ENCODE measurements at regions not wholly inside any gene's neighbourhood (a gene's known extent, or its start where the extent isn't known, plus 50 kb on each side); places are given as distances from the start of the nearest gene placed in this dataset.

DNA sequence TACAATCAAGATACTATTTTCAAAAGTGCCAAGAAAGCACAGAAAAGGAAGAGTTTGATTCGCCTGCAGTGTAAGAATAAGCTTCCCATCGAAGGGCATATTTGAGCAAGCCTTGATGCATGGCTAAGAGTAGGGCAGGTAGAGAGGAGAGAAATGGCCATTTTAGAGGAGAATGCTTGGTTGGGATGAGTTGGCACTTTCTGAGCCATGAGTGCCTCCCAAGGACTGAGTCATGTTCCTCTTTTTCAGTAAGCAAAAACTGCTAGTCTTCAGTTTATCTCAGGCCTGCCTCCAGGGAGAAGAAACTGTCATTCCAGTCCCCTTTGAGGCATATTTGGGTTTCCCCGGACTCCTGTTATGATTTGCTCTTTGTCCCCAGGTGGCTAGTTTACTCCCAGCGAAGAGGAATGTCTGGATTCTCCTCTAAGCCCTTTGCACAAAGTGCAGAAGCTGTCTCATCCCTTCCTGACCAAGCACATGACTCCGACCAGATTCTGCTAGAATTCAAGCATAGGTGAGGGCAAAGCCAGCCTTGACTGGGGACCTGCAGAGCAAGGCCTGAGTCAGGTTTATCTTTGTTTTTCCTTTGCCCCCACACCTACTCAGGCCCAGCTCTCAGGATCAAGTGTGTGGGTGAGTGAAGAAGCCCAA is 115.2 kb downstream of the TTC32 start:
- ChIA-PET CTCF (no interaction called here), POLR2A (no interaction called here)

DNA sequence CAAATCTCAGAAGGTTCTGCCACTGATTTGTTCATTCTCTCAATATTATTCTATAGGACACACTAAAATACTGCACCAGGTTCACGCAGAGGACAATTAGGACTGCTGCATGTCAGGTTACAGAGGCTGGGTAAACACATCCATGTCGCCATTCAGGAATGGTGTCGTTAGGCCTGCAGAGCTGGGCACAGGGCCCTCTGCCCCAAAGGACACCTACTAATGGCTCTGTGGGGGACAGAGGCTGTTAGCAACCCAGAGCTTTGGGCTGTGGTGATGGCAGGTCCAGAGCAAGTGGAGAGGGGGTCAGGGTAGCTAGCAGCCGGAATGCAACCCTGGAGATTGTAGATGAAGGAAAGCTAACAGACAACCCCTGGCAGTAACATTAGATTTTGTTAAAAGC is 115.9 kb downstream of the TTC32 start:
- ChIA-PET POLR2A (no interaction called here), CTCF (no interaction called here)

DNA sequence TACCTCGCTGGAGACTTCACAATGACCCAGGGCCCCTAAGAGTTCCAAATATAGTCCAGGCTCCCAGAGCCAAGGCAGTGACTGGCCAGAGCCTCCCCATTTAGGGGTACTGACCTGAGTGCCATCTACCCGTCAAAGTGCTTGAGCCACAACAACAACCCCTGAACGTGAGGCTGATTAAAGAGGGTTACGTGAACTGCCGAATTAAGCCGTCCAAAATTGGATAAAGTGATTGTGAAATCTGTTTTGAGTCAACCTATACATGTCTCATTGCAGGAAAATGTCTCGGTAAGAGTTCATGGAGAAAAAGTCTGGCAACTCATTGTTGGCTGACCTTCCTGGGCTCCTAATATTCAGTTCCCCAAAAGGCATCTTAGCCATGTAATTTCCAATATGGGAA is 116.3 kb downstream of the TTC32 start:
- POLR2A ChIA-PET: no interaction called here
- CTCF ChIA-PET: no interaction called here

DNA sequence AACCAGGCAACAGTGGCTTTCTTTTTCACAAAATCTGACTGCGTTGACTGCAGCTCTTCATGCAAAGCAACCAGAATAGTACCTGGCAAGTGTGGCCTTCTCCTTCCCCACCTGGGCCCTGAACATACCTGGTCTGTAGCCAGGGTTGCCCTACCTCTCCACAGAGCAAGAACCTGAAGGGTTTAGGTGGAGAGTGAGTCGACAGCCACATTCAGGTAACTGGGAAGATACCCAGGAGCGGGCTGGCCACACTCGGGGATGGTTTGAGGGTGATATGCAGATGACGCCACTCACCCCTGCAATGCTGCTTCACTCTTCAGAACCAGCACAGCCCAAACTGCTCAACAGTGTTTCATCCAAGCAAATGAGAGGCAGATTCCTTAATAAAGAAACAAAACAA is 117.3 kb downstream of the TTC32 start:
- ChIA-PET CTCF (no interaction called here), POLR2A (no interaction called here)

DNA sequence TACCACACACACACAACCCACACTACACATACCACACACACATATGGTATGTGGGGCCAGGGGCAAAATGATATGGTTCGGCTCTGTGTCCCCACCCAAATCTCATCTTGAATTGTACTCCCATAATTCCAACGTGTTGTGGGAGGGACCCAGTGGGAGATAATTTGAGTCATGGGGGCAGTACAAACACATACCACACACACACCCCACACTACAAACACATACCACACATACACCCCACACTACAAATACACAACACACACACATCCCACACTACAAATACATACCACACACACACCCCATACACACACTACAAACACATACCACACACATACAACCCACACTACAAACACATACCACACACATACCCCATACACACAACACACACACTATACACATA is 117.8 kb downstream of the TTC32 start:
- ChIA-PET CTCF (no interaction called here), POLR2A (no interaction called here)

DNA sequence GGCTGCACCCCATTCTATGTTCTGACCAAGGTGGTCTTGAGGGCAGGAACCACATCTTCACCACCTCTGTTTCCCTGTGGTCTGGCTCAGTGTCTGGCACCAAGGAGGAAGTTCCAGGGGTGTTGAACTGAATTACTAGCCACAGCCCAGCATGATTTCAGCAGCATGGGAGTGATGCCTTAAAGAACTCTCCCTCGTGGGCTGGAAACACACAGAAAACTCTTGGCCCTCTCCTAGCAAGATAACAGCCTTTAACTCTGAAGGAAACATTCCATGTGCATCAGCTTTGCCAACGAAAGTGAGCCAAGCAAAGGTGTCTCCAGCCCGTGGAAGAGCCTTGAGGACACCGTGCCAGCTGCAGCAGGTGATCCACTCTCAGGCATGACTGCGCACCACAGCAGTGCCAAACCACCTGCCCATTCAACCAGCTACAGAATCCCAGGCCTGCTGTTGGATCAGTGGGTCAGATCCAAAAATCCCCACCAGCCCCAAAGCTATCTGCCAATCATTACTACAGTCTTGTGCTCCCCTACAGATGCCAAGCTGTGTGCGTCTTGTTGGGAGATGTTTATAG is 124.8 kb downstream of the TTC32 start:
- ChIA-PET CTCF (no interaction called here), POLR2A (no interaction called here)

DNA sequence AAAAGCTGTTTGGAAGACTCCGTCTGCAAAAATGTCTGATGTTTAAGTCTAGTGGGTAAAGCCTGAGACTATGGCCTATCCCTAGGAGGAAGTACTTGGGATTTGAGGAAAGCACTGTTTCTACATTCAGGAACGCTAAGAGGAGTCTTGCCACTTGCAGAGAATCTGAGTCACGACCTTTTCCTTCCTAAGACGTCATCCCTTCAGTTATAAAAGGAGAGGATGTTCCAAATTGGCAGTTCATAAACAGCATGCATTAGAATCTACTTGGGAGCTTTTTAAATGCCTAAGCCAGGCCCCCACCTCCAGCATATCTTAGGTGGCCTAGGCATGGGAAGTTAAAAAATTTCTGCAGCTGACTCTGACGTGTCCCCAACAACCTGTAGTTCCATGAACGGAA is 125.9 kb downstream of the TTC32 start:
- POLR2A ChIA-PET: no interaction called here

DNA sequence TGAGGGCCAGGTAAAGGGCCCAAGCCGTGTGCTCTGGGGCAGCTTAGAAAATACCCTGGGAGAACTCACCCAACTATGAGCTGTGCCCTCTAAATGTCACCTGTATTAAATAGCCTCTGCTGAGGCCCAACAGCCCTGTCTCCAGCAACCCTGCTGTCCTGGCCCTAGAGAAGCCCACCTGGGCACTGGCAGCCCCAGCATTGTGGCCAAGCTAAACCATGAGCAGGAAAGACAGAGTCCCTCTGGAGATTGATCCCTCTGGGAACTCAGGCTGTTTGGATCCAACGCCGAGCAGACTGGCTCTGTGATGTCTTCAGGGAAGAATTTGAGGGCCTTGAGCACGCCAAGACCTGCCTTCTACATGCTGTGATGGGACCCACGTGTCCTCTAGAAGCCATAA is 126.5 kb downstream of the TTC32 start:
- POLR2A ChIA-PET: no interaction called here
- CTCF ChIA-PET: interaction anchor here (0.6 kb wide), 1 partner anchor 14 kb away, joined by 3 read pairs; no protein-coding TSS in a partner anchor

More for the DNA sequence above, 125.9 kb downstream of the TTC32 start:
- CTCF ChIA-PET: no interaction called here

DNA sequence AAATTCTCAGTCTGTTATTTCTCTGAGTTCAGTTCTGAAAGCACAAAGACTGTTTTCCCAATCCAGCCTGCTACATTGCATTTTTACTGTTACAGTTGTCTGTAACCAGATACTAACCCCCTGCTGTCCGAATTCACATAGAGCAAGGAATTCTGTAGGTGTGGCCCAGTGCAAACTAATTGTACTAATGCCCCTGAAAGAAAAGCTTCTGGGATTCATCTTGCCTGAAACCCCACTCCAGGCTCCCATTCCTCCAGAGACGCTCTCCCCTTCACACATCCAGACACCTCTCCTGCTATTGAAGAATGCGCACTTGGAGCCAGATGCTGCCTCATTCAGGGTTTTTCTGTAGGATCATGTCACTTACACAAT is 127.0 kb downstream of the TTC32 start:
- CTCF ChIA-PET: interaction anchor here (0.6 kb wide), 1 partner anchor 13 kb away, joined by 3 read pairs; no protein-coding TSS in a partner anchor

DNA sequence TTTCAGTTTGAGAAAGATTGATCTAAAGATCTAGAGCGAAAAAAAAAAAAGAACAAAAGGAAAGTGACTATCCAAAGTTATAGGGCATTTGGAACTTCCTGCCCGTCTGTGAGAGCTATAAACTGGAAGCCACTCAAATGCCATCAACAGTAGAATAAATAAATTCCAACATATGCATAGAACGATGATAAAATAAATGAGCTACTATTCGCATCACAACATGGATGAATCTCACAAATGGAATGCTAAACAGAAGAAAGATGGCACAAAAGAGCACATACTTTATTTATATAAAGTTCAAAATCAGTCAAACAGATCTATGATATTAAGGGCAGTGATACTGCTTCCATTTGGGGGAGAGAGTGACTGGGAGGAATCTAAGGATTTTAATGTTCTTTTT is 128.8 kb downstream of the TTC32 start:
- POLR2A ChIA-PET: no interaction called here
- CTCF ChIA-PET: no interaction called here

More for the DNA sequence above, 127.0 kb downstream of the TTC32 start:
- POLR2A ChIA-PET: no interaction called here

DNA sequence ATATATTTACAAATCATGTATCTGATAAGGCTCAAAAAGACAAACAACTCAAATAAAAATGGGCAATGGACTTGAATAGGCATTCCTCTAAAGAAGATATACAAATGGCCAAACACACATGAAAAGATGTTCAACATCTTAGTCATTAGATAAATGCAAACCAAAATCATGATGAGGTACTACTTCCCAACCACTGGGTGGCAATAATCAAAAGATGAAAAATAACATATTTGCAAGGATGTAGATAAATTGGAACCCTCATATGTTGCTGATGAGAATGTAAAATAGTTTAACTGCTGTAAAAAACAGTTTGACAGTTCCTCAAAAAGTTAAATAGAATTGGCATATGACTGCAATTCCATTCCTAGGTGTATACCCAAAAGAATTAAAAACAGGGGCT is 132.3 kb downstream of the TTC32 start:
- ChIA-PET POLR2A (no interaction called here), CTCF (no interaction called here)

DNA sequence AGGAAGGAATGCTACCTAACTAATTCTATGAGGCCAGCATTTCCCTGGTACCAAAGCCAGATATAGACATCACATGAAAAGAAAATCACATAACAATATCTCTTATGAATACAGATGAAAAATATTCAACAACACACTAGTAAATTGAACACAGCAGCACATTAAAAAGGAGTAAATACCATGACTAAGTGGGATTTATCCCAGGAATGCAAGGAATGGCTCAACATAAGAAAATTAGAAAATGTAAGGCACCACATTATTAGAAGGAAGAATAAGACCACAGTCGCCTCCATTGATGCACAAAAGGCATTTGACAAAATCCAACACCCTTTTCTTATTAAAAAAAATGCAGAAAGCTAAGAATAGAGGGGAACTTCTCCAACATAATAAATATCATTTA is 133.9 kb downstream of the TTC32 start:
- POLR2A ChIA-PET: no interaction called here
- CTCF ChIA-PET: no interaction called here

DNA sequence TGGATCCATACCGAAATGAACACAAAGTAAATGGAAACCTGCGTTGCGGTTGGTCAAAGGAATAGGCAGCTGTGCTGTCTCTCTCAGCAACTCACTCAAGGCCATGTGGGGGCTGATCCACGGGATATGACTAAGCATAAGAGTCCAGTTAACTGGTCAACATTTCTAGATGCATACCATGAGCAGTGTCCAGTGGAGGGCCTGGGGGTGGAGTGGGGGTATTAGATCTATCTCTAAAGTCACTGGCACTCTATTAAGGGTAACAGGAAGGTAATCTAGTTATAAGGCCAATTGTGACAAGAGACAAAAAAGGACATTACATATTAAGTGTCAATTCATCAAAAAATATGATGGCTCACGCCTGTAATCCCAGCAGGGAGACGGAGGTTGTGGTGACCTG is 136.8 kb downstream of the TTC32 start:
- POLR2A ChIA-PET: no interaction called here
- CTCF ChIA-PET: no interaction called here

DNA sequence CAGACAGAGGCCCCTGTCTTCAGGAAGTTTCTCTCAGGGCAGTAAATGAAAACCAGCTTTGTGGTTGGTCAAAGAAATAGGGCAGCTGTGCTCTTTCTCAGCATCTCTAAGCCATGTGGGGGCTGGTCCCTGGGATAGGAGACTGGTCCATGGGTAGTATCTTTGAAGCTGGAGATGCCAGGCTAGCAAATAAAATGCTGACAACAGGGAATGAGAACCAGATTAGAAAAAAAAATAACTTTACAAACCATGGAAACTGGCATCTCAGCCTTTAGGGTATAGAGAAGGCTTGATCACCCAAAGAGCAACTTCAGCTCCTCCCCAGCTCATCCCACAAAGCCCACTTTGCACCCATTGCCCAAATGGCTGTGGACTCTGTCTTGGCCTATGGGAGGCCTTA is 138.1 kb downstream of the TTC32 start:
- CTCF ChIA-PET: no interaction called here
- POLR2A ChIA-PET: no interaction called here

DNA sequence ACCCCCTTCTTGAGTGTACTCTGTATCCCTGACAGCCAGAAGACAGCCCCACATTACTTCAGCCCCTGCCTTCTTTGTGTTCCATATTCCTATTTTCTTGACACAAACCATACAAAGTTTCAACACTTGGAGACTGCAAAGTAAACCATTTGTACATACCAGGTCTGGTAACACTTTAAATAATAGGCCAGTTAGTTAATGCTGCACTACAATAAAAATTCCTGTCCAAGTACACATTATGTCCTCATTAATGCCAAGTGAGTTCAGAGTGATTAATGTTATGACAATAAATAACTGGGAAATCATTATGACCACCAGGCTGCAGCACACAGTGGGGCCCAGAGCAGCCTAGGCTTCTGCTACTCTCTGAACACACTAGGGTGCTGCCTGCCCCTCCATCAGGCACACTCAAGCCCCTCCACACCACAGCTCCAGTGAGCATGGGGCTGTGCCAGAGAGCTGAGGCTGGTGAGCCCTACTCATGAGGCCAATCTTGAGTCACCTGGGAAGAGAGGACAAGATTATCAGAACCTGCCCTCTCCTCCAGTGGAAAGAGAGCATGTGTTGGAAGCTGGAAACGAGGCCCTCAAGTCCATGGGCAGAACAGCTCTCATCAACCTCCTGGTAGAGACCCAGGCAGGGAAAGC is 138.7 kb downstream of the TTC32 start:
- POLR2A ChIA-PET: no interaction called here
- CTCF ChIA-PET: no interaction called here

DNA sequence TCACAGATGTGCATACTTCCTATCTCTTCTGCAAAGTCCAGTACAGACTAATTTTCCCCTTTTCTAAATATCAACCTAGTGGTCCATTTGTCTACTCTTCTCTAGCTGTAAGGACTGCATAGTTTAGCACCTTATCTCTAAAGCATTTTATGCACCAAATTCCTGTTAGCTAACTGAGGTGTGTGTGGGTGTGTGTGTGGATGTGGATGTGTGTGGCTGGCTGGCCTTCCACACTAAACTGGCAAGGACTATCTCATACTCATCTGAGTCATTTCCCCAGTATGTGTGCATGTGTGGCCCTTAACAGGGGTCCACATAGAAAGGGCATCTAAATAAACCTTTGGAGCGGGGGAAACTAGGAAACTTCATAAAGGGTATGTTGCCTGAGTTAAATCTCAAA is 139.6 kb downstream of the TTC32 start:
- ChIA-PET POLR2A (no interaction called here), CTCF (no interaction called here)

DNA sequence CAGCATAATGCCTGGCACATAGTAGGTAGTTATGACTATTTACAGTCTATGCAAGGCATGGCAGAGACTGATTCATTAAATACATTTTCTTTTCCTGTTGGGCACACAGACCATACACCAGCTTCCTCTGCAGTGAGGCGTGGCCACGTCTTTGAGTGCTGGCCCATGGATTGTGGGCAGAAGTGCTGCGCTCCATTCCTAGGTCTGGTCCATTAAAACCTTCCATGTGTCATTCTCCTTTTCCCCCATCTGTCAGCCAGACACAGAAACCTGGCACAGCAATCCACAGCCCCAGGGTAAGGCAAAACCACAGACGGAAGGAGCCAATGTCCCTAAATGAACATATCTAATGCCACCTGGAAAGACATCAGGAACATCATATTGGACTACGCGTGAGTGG is 141.9 kb downstream of the TTC32 start:
- ChIA-PET CTCF (no interaction called here), POLR2A (no interaction called here)

DNA sequence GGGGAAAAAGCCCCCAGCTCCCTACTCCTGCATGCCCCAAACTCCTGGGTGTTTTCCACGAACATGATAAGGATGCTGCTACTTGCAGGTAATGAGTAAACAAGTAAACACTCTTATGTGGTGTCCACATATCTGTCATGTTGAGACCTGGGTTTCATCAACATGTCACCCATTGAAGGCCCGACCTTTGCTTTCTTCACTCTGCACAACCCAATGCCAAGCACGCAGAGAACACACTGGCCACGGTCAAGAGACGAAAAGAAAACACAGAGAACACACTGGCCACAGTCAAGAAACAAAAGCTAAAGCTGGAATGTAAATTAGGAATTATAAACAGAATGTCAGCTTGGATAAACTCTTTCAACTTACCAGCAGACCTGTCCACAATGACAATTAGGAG is 143.1 kb downstream of the TTC32 start:
- ChIA-PET POLR2A (no interaction called here), CTCF (no interaction called here)

DNA sequence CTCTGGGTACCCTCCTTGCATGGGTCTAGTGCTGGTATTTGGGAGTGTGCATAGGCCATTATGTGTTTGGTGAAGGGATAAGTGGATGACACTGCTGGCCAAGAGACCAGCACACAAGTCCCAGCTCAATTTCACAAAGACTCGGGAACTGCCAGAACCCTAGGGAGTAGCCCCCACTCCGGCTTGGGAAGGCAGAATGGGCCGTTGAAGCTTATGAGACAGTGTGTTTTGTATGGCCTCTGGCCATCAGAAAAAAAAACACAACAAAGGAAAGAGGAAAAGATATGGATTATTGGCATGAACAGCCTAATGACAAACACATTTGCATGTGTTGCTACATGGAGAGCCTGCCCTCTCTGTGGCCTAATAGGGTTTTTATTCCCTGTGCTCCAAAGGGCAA is 144.2 kb downstream of the TTC32 start:
- CTCF ChIA-PET: no interaction called here

DNA sequence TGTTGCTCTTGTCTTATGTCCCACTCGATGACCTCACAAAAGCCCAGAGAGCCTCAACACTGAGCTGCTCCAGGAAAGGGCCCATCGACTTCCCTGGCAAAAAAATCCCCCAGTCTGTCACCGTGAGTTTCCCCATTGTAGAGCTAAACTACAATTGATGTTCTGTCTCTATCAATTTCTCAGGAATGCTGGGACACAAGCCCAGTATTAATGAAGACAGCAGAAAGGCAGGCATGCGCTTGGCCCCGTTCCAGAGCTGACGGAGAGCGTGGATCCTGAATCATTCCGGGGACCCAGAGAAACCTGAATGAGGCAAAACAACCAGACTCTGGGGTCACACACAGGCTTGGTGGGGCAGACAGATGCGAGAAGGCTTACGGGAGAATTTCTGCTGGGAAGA is 146.9 kb downstream of the TTC32 start:
- CTCF ChIA-PET: no interaction called here

More for the DNA sequence above, 144.2 kb downstream of the TTC32 start:
- POLR2A ChIA-PET: no interaction called here

DNA sequence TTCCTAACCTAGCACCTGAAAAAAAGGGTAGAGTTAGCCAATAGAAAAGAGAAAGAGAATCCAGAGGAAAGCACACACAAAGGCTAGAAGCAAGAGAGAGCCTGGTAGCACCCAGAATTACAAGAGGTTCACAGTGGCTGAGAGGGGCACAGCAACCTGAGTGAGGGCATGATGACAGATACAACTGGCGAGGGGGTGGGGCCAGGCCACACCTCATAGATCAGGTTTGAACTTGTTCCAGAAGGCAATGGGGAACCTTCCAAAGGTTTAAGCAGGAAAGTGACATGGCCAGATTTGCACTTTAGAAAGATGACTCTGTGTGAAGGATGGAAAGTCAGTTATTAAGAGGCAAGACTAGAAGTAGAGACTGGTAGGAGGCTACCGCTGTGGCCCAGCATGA is 148.0 kb downstream of the TTC32 start:
- CTCF ChIA-PET: no interaction called here
- POLR2A ChIA-PET: no interaction called here

More for the DNA sequence above, 146.9 kb downstream of the TTC32 start:
- POLR2A ChIA-PET: no interaction called here

DNA sequence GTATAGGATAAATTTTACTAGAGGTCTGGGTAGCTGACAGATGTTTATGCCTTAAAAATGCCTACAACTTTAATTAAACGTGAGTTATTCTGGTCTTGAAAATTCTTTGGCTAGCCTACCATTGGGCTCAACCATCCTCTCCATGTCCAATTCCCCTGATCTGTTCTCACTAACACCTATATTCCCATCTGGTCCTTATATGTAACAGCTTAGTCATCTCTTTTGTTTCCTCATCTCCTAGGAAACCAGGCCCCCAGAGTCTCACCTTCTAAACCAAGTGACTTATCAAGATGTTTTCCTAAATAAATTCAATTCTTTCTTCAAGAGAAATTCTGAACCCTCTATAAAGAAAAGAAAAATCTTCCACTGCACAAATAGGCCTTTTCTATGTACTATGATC is 148.5 kb downstream of the TTC32 start:
- CTCF ChIA-PET: no interaction called here
- POLR2A ChIA-PET: no interaction called here

All from activated CD8-positive, alpha-beta memory T cell treated with anti-CD3 and anti-CD28 coated beads for 36 hours (primary cell).